HCT116 (cell line): ENCODE measurements at regions not wholly inside any gene's neighbourhood (a gene's known extent, or its start where the extent isn't known, plus 50 kb on each side); places are given as distances from the start of the nearest gene placed in this dataset.

Source experiments
- CTCF ChIP-seq, 3 experiments: fragments of 200-600 bp in 1 of 3; sonication (generic) in 1 of 3; IDR thresholded peaks in 2 of 3; conservative IDR thresholded peaks in 1 of 3; 2 replicates each; pipeline ENCODE4 v1.5.1; 2012 to 2017; ENCODE audit warnings: low read depth in 2 of 3, low read length in 2 of 3, antibody characterized with exemption in 1 of 3, borderline replicate concordance in 1 of 3, control low read depth in 1 of 3, mild to moderate bottlenecking in 1 of 3, mixed read lengths in 1 of 3, mixed run types in 1 of 3, moderate library complexity in 1 of 3; ENCODE audit not compliant: insufficient read depth in 1 of 3
- POLR2A ChIP-seq: IDR thresholded peaks from 2 replicates; pipeline ENCODE4 v1.7.0; 2011; ENCODE audit warnings: borderline replicate concordance; ENCODE audit not compliant: insufficient read depth, insufficient read length; ENCODE audit errors: extremely low read depth
- POLR2AphosphoS5 ChIP-seq: IDR thresholded peaks from 2 replicates; pipeline ENCODE4 v1.6.1; 2011; ENCODE audit warnings: mild to moderate bottlenecking, low read depth, low read length, moderate library complexity
- RAD21 ChIP-seq: IDR thresholded peaks from 2 replicates; pipeline ENCODE4 v1.6.1; 2012; ENCODE audit warnings: low read depth, mild to moderate bottlenecking

GRCh38 chr5:116660929-116661328 is 86.3 kb upstream of the SEMA6A start:
- no peak for TF ChIP-seq CTCF (IDR thresholded peaks at IDR 0.05 in 2 of 3, conservative IDR thresholded peaks at IDR 0.05 in 1 of 3; ENCODE audit: borderline replicate concordance in 1 of 3, insufficient read depth in 1 of 3, low read depth in 2 of 3, low read length in 2 of 3)
- no peak for TF ChIP-seq RAD21
- no peak for TF ChIP-seq POLR2A
- no peak for TF ChIP-seq POLR2AphosphoS5
